ENCODE measurements at regions not wholly inside any gene's neighbourhood (a gene's known extent, or its start where the extent isn't known, plus 50 kb on each side); places are given as distances from the start of the nearest gene placed in this dataset.
A peak's percentile ranks its signal among the peaks of the same experiment; 100 is the strongest.

- no peaks in the 10 kb centered on the region for H3K36me3 ChIP-seq (ENCODE audit: control insufficient read depth in 4 of 4, insufficient read depth in 4 of 4, low read length in 3 of 4)
- peak overlapping the region in 1 of 7 experiments; percentile 30 for H3K4me3 ChIP-seq (ENCODE audit: control insufficient read depth in 1 of 7, extremely low read depth in 1 of 7, insufficient read depth in 4 of 7, low read depth in 2 of 7, low read length in 6 of 7)
- CTCF ChIA-PET = interaction anchor here (1.0 to 1.5 kb wide), 2 partner anchors 11 to 215 kb away, joined by 3 to 5 read pairs; no protein-coding TSS in a partner anchor
- POLR2A ChIA-PET = no interaction called here
- no peaks in the 10 kb centered on the region for H3K27me3 ChIP-seq (replicated peaks in 2 of 5; ENCODE audit: control insufficient read depth in 4 of 5, insufficient read depth in 5 of 5, low read length in 4 of 5)
- peaks cover 0 to 20% (median 9%) of the 10 kb centered on the region in 4 experiments for H3K4me1 ChIP-seq (ENCODE audit: control extremely low read depth in 1 of 4, control insufficient read depth in 4 of 4, insufficient read depth in 4 of 4, low read length in 3 of 4)
- DNase-seq = peak in 1 of 3 donors; percentile 10
- no peak overlapping the region for H3K27ac ChIP-seq (ENCODE audit: insufficient read depth in 1 of 2, low read depth in 1 of 2, low read length in 2 of 2, poor library complexity in 1 of 2, severe bottlenecking in 2 of 2)
- no peaks in the 10 kb centered on the region for H3K9me3 ChIP-seq (ENCODE audit: control extremely low read depth in 1 of 5, control insufficient read depth in 4 of 5, insufficient read depth in 2 of 5, low read depth in 1 of 5, low read length in 4 of 5)
- 0% methylated on average over 1 of the region's 3 CpGs for WGBS (ENCODE audit: insufficient coverage)
These were observed 214.4 kb downstream of the PLK2 start for GRCh38 chr5:58245476-58245840.

DNA sequence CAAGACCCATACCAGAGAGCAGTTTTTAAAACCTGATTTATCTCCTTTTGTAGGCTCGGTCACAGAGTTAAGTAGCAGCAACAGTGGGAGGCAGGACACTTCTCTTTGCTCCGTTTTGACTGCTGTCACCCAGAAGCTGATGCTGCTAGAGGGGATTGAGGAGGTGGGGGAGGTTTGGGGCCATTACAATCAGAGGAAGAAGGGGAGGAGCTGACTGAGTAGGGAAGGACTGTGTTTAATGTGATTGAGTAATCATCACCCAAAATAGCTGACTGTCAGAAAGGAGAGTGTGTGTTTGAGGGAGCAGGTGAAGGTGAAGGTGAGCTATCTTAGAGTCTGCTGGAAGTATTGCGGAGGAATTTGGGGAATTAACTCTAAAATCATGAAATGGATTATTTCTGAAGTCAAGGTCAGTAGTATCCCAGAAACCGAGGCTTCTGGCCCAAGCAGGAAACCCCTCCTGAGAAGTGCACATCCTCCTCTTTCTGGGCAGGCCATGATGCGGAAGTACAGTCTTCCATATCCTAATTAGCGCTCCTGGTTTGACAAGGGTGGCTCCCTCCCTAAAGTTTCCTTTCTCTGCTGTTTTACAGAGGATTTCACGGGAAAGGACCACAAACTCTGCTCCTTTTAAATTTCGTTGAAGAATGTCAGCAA lies 214.9 kb downstream of the PLK2 start:
- WGBS (ENCODE audit: insufficient coverage) = 44% methylated on average over 4 of the region's 8 CpGs
- peak in 1 of 3 donors; percentile 14 for DNase-seq
- Histone ChIP-seq H3K9me3 (ENCODE audit: control extremely low read depth in 1 of 5, control insufficient read depth in 4 of 5, insufficient read depth in 2 of 5, low read depth in 1 of 5, low read length in 4 of 5) (no peaks in the 10 kb centered on the region), H3K4me3 (ENCODE audit: control insufficient read depth in 1 of 7, extremely low read depth in 1 of 7, insufficient read depth in 4 of 7, low read depth in 2 of 7, low read length in 6 of 7) (peak overlapping the region in 1 of 7 experiments; percentile 30), H3K27ac (ENCODE audit: insufficient read depth in 1 of 2, low read depth in 1 of 2, low read length in 2 of 2, poor library complexity in 1 of 2, severe bottlenecking in 2 of 2) (no peak overlapping the region), H3K4me1 (ENCODE audit: control extremely low read depth in 1 of 4, control insufficient read depth in 4 of 4, insufficient read depth in 4 of 4, low read length in 3 of 4) (peaks cover 0 to 20% (median 9%) of the 10 kb centered on the region in 4 experiments), H3K36me3 (ENCODE audit: control insufficient read depth in 4 of 4, insufficient read depth in 4 of 4, low read length in 3 of 4) (no peaks in the 10 kb centered on the region), H3K27me3 (replicated peaks in 2 of 5; ENCODE audit: control insufficient read depth in 4 of 5, insufficient read depth in 5 of 5, low read length in 4 of 5) (no peaks in the 10 kb centered on the region)
- ChIA-PET POLR2A (no interaction called here), CTCF (interaction anchor here (1.5 kb wide), 1 partner anchor 216 kb away, joined by 5 read pairs; no protein-coding TSS in a partner anchor)

DNA sequence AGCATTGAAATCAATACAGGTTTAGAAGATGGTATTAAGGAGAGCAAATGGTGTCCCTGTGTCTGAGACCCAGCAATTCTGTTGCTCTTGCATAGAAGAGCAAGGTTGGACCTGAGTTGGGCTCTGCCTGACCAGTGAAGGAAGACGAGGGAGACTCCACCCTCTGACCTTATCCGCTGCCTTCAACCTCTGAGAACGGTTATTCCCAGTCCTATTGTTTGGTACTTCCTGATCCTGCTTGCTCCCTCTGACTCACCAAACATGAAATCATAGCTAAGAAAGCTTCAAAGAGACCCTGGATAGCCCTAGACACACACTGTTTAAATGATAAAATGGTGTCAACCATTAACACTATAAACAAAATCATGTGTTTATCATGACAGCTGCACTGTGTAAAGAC lies 218.5 kb downstream of the PLK2 start:
- ChIA-PET POLR2A (no interaction called here), CTCF (no interaction called here)
- WGBS (ENCODE audit: insufficient coverage) = 93% methylated on average over 2 of the region's 3 CpGs
- Histone ChIP-seq H3K27ac (ENCODE audit: insufficient read depth in 1 of 2, low read depth in 1 of 2, low read length in 2 of 2, poor library complexity in 1 of 2, severe bottlenecking in 2 of 2) (no peak overlapping the region), H3K9me3 (ENCODE audit: control extremely low read depth in 1 of 5, control insufficient read depth in 4 of 5, insufficient read depth in 2 of 5, low read depth in 1 of 5, low read length in 4 of 5) (no peaks in the 10 kb centered on the region), H3K36me3 (ENCODE audit: control insufficient read depth in 4 of 4, insufficient read depth in 4 of 4, low read length in 3 of 4) (no peaks in the 10 kb centered on the region), H3K27me3 (replicated peaks in 2 of 5; ENCODE audit: control insufficient read depth in 4 of 5, insufficient read depth in 5 of 5, low read length in 4 of 5) (no peaks in the 10 kb centered on the region), H3K4me1 (ENCODE audit: control extremely low read depth in 1 of 4, control insufficient read depth in 4 of 4, insufficient read depth in 4 of 4, low read length in 3 of 4) (peaks cover 0 to 18% (median 9%) of the 10 kb centered on the region in 4 experiments), H3K4me3 (ENCODE audit: control insufficient read depth in 1 of 7, extremely low read depth in 1 of 7, insufficient read depth in 4 of 7, low read depth in 2 of 7, low read length in 6 of 7) (no peak overlapping the region)
- no peak for DNase-seq

DNA sequence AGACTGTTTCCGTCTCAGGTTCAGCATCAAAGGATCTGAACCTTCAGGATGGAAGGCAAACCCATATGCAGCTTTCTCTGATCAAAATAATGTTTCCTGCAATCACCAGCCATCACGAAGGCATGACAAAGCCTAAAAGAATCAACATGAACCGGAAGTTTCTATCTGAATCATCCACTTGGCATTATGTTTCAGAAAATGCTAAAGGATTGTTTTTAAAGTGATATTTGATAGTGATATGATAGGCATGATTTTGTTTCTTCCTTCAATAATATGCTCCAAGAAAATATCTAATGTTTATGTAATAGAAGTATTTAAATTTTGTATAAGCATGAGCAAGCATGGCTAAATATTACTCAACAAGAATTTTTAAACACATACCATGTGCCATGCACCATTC lies 219.6 kb downstream of the PLK2 start:
- H3K27ac ChIP-seq (ENCODE audit: insufficient read depth in 1 of 2, low read depth in 1 of 2, low read length in 2 of 2, poor library complexity in 1 of 2, severe bottlenecking in 2 of 2) = no peak overlapping the region
- 100% methylated on average over 2 of the region's 3 CpGs for WGBS (ENCODE audit: insufficient coverage)

DNA sequence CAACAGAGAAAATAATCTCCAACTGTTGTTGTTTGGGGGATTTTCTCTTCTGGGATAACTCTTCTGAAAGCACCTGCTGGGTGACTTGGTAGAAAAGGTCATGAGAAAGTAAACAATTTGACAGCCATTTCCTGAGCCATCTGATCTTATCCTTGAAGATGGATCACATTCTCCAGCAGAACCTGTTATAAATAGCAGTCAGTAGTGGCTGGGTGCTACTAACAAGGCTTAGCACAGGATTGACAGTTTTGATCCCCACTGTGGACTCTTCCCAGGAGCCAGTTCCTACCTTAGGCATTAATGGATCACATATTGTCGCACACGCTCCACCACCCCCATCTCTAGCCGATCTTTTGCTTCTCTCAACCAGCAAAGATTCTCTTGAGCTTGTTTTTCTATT lies 220.2 kb downstream of the PLK2 start:
- no peak for DNase-seq
- no peak overlapping the region for H3K4me3 ChIP-seq (ENCODE audit: control insufficient read depth in 1 of 7, extremely low read depth in 1 of 7, insufficient read depth in 4 of 7, low read depth in 2 of 7, low read length in 6 of 7)
- no CpG with 5 or more reads among the region's 3 CpGs for WGBS (ENCODE audit: insufficient coverage)
- ChIA-PET POLR2A (no interaction called here), CTCF (no interaction called here)
- H3K9me3 ChIP-seq (ENCODE audit: control extremely low read depth in 1 of 5, control insufficient read depth in 4 of 5, insufficient read depth in 2 of 5, low read depth in 1 of 5, low read length in 4 of 5) = no peaks in the 10 kb centered on the region
- no peaks in the 10 kb centered on the region for H3K36me3 ChIP-seq (ENCODE audit: control insufficient read depth in 4 of 4, insufficient read depth in 4 of 4, low read length in 3 of 4)
- no peaks in the 10 kb centered on the region for H3K27me3 ChIP-seq (replicated peaks in 2 of 5; ENCODE audit: control insufficient read depth in 4 of 5, insufficient read depth in 5 of 5, low read length in 4 of 5)
- H3K27ac ChIP-seq (ENCODE audit: insufficient read depth in 1 of 2, low read depth in 1 of 2, low read length in 2 of 2, poor library complexity in 1 of 2, severe bottlenecking in 2 of 2) = no peak overlapping the region
- H3K4me1 ChIP-seq (ENCODE audit: control extremely low read depth in 1 of 4, control insufficient read depth in 4 of 4, insufficient read depth in 4 of 4, low read length in 3 of 4) = peaks cover 0 to 1% (median under 1%) of the 10 kb centered on the region in 4 experiments

More for the DNA sequence above, 219.6 kb downstream of the PLK2 start:
- H3K4me3 ChIP-seq (ENCODE audit: control insufficient read depth in 1 of 7, extremely low read depth in 1 of 7, insufficient read depth in 4 of 7, low read depth in 2 of 7, low read length in 6 of 7) = no peak overlapping the region
- no peaks in the 10 kb centered on the region for H3K9me3 ChIP-seq (ENCODE audit: control extremely low read depth in 1 of 5, control insufficient read depth in 4 of 5, insufficient read depth in 2 of 5, low read depth in 1 of 5, low read length in 4 of 5)
- no peak for DNase-seq
- POLR2A ChIA-PET = no interaction called here
- H3K4me1 ChIP-seq (ENCODE audit: control extremely low read depth in 1 of 4, control insufficient read depth in 4 of 4, insufficient read depth in 4 of 4, low read length in 3 of 4) = peaks cover 0 to 7% (median 5%) of the 10 kb centered on the region in 4 experiments
- H3K27me3 ChIP-seq (replicated peaks in 2 of 5; ENCODE audit: control insufficient read depth in 4 of 5, insufficient read depth in 5 of 5, low read length in 4 of 5) = no peaks in the 10 kb centered on the region
- H3K36me3 ChIP-seq (ENCODE audit: control insufficient read depth in 4 of 4, insufficient read depth in 4 of 4, low read length in 3 of 4) = no peaks in the 10 kb centered on the region
- CTCF ChIA-PET = no interaction called here

GRCh38 chr5:58239045-58239444 lies 220.8 kb downstream of the PLK2 start:
- H3K4me1 ChIP-seq (ENCODE audit: control extremely low read depth in 1 of 4, control insufficient read depth in 4 of 4, insufficient read depth in 4 of 4, low read length in 3 of 4) = no peaks in the 10 kb centered on the region
- no peaks in the 10 kb centered on the region for H3K9me3 ChIP-seq (ENCODE audit: control extremely low read depth in 1 of 5, control insufficient read depth in 4 of 5, insufficient read depth in 2 of 5, low read depth in 1 of 5, low read length in 4 of 5)
- no peak overlapping the region for H3K4me3 ChIP-seq (ENCODE audit: control insufficient read depth in 1 of 7, extremely low read depth in 1 of 7, insufficient read depth in 4 of 7, low read depth in 2 of 7, low read length in 6 of 7)
- DNase-seq = no peak
- POLR2A ChIA-PET = no interaction called here
- H3K36me3 ChIP-seq (ENCODE audit: control insufficient read depth in 4 of 4, insufficient read depth in 4 of 4, low read length in 3 of 4) = no peaks in the 10 kb centered on the region
- CTCF ChIA-PET = no interaction called here
- WGBS (ENCODE audit: insufficient coverage) = no CpG with 5 or more reads among the region's 1 CpG
- H3K27me3 ChIP-seq (replicated peaks in 2 of 5; ENCODE audit: control insufficient read depth in 4 of 5, insufficient read depth in 5 of 5, low read length in 4 of 5) = no peaks in the 10 kb centered on the region
- no peak overlapping the region for H3K27ac ChIP-seq (ENCODE audit: insufficient read depth in 1 of 2, low read depth in 1 of 2, low read length in 2 of 2, poor library complexity in 1 of 2, severe bottlenecking in 2 of 2)

- no peak overlapping the region for H3K27ac ChIP-seq (ENCODE audit: insufficient read depth in 1 of 2, low read depth in 1 of 2, low read length in 2 of 2, poor library complexity in 1 of 2, severe bottlenecking in 2 of 2)
- CTCF ChIA-PET = no interaction called here
- no CpG with 5 or more reads among the region's 3 CpGs for WGBS (ENCODE audit: insufficient coverage)
These were observed 223.4 kb downstream of the PLK2 start for GRCh38 chr5:58236498-58236897.

More at GRCh38 chr5:58236498-58236897, 223.4 kb downstream of the PLK2 start:
- H3K4me1 ChIP-seq (ENCODE audit: control extremely low read depth in 1 of 4, control insufficient read depth in 4 of 4, insufficient read depth in 4 of 4, low read length in 3 of 4) = no peaks in the 10 kb centered on the region
- no peaks in the 10 kb centered on the region for H3K27me3 ChIP-seq (replicated peaks in 2 of 5; ENCODE audit: control insufficient read depth in 4 of 5, insufficient read depth in 5 of 5, low read length in 4 of 5)
- no peaks in the 10 kb centered on the region for H3K9me3 ChIP-seq (ENCODE audit: control extremely low read depth in 1 of 5, control insufficient read depth in 4 of 5, insufficient read depth in 2 of 5, low read depth in 1 of 5, low read length in 4 of 5)
- POLR2A ChIA-PET = no interaction called here
- no peak overlapping the region for H3K4me3 ChIP-seq (ENCODE audit: control insufficient read depth in 1 of 7, extremely low read depth in 1 of 7, insufficient read depth in 4 of 7, low read depth in 2 of 7, low read length in 6 of 7)
- DNase-seq = no peak
- no peaks in the 10 kb centered on the region for H3K36me3 ChIP-seq (ENCODE audit: control insufficient read depth in 4 of 4, insufficient read depth in 4 of 4, low read length in 3 of 4)

Measured in common myeloid progenitor, CD34-positive (primary cell).